AG09319 (cell line): ENCODE measurements at regions not wholly inside any gene's neighbourhood (a gene's known extent, or its start where the extent isn't known, plus 50 kb on each side); places are given as distances from the start of the nearest gene placed in this dataset.

ENCODE experiments used
- DNase-seq: peaks from one replicate; pipeline ENCODE4 v3.0.0-alpha.2; 2010; ENCODE audit warnings: low read depth; ENCODE audit errors: extremely low read depth
- TF ChIP-seq, protein P1 (sequence below): IDR thresholded peaks from 2 replicates; pipeline ENCODE4 v1.5.1; 2011; ENCODE audit warnings: low read depth, mild to moderate bottlenecking, inconsistent platforms, low read length, moderate library complexity

DNA sequence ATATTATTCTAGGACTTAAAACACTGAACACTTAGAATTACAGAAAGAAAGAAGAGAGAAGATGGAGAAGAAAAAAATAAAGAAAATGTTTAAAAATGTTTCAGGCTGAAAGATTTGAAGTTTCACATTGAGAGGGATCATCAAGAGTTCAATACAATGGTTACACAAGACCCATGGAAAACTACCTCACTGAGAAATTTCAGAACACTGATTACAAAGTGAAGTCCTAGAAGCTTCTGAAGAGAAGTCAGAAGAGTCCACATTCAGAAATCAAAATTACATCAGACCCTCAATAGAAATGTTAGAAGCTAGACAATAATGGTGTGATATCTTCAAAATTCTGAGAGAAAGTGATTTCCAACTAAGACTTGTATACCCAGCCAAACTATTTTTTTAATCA is 196.1 kb downstream of the MACC1 start:
- no peak for DNase-seq
- TF ChIP-seq, protein P1, sequence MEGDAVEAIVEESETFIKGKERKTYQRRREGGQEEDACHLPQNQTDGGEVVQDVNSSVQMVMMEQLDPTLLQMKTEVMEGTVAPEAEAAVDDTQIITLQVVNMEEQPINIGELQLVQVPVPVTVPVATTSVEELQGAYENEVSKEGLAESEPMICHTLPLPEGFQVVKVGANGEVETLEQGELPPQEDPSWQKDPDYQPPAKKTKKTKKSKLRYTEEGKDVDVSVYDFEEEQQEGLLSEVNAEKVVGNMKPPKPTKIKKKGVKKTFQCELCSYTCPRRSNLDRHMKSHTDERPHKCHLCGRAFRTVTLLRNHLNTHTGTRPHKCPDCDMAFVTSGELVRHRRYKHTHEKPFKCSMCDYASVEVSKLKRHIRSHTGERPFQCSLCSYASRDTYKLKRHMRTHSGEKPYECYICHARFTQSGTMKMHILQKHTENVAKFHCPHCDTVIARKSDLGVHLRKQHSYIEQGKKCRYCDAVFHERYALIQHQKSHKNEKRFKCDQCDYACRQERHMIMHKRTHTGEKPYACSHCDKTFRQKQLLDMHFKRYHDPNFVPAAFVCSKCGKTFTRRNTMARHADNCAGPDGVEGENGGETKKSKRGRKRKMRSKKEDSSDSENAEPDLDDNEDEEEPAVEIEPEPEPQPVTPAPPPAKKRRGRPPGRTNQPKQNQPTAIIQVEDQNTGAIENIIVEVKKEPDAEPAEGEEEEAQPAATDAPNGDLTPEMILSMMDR, result no peak

DNA sequence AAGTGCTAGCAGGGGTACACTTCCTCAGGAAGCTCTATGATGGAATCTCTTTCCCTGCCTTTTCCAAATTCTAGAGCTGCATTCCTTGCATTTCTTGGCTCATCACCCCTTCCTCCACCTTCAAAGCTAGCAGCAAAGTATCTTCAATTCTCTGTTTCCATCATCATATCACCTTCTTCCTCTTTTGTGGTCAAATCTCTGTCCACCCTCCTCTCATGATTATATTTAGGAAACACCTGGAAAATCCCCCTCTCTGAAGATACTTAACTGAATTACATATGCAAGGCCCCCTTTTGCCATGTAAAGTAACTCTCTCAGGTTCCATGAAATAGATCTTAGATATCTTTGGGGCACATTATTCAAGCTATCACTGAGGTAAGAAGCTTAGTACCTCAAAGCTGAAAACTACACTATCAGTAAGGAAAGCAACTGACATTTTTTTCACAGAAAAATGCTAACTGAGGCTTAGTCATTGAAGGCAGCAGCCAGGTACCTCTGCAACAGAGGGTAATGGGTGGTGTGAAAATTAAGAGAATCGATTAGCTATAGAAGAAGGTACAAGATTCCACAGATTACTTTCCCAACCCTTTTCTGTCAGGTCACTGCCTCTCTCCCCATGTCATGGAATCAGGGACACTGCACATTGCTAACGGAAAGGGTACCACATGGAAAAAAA is 197.3 kb downstream of the MACC1 start:
- no peak for DNase-seq
- TF ChIP-seq, protein P1, result no peak

DNA sequence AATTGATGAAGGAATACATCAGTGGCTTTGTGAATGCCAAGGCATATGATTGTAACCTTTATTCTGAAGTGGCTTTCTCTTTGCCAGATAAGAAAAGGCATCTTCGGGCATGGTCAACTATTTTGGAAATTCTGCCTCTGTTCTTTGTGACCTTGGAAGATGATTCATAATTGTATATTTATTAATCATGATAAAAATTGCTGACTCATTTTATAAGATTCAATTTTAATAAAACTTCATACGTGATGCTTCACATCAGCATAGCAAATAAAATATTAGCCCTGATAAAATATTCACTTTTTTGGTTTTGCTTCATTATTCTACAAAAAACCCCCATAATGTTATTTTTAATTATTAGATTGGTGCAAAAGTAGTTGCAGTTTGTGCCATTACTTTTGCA is 200.5 kb downstream of the MACC1 start:
- DNase-seq, result no peak
- TF ChIP-seq, protein P1, result no peak

DNA sequence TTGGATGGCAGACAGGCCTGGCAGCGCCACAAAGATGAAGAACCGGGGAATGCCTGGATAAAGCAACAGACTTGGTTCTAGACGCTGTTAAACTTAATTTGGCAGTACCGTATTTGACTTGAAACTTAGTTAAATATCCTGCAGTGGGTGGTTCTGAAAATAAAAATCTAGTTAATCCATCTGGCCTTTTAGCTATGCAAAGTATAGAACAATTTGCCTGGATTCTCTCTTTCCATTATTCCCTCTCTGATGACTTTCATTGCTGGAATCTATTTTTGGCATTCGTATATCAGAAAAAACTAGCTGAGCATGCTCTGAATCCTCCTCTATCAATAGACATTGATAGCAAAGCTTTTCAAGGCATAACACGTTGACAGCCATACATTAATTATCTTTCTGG is 203.6 kb downstream of the MACC1 start:
- DNase-seq, result no peak
- TF ChIP-seq, protein P1, result no peak

DNA sequence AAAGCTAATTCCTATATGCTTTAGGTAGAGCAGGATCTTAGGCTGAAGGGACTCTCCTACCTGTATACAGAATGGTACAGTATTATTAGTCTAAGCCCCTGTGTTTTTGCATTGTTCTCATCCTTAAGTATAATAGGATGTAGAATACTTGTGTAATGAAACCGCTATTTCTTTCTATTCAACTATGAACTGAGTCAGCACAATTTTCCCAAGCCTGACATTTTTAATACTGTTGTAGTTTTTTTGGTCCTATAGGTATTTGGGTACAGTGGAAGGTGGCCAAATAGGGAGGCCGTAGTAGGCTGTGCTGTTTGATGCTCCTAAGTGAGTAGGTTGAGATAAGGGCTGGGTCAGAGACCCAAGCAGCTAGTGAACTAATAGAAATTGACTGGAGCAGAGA is 205.1 kb downstream of the MACC1 start:
- TF ChIP-seq, protein P1, result no peak
- DNase-seq, result no peak

DNA sequence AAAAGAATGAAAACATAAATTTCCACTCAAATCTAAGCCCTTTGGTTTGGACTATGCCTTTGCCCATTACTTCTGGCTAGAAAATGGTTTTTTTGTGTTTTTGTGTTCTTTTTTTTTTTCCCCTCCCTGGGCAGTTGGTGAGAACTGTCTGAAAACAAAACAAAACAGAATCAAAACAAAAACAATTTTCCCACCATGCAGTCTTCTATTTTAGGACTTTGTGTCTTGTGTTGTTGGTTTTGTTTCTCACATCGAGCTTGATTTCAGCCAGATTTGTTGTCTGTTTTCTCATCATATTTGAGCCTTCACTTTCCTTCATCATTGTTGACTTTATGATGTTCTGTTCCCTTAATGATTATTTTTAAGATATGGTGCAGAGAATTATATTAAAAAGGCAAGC is 206.3 kb downstream of the MACC1 start:
- DNase-seq, result no peak
- TF ChIP-seq, protein P1, result no peak

DNA sequence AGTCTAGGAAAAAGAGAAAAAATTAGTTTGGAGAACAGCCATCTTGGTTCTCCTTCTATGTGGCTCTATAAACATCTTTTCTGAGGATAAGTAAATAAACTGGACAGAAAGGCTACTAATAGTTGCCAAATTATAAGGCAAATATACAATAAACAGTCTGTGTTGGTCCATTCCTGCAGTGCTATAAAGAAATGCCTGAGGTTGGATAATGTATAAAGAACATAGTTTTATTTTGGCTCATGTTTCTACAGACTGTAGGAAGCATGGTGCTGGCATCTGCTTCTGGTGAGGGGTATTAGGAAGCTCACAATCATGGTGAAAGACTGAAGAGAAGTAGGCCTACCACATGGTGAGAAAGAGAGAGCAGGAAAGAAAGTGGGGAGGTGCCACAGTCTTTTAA is 209.7 kb downstream of the MACC1 start:
- DNase-seq, result no peak
- TF ChIP-seq, protein P1, result no peak
